B cell (primary cell): ENCODE measurements at regions not wholly inside any gene's neighbourhood (a gene's known extent, or its start where the extent isn't known, plus 50 kb on each side); places are given as distances from the start of the nearest gene placed in this dataset.

Experiments
- CTCF ChIP-seq: fragments of 200-600 bp; IDR thresholded peaks from one replicate; pipeline ENCODE4 v1.8.0; 2022; ENCODE audit warnings: antibody characterized with exemption, mild to moderate bottlenecking
- EZH2 ChIP-seq: IDR thresholded peaks from 2 replicates; pipeline ENCODE4 v1.6.1; 2012; ENCODE audit warnings: borderline replicate concordance, low read depth, mild to moderate bottlenecking, moderate library complexity, low read length; ENCODE audit not compliant: insufficient read depth, poor library complexity, severe bottlenecking

DNA sequence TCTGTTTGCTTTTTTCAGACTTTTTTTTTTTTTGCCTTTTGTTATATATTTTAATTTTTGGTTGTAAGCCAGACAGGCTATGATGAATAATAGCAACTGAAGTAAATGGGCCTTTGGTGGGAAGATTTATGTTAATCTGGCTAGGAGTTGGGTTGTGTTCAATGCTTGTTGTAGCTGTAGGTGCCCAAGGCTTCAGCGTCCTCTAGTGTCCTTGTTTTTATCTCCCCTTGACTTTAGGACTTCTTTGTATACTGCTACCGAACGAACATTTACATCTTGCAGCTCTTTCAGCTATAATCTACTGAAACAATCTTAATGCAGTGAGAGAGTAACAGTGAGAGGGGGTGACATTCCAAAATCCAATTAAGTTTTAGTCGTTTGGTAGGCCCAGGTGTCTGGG, 848.4 kb upstream of the FBXO33 start:
- no peak for TF ChIP-seq CTCF
- no peak for TF ChIP-seq EZH2
